SH-SY5Y (cell line): ENCODE measurements at regions not wholly inside any gene's neighbourhood (a gene's known extent, or its start where the extent isn't known, plus 50 kb on each side); places are given as distances from the start of the nearest gene placed in this dataset.

ENCODE experiments used
- GATA2 ChIP-seq: IDR thresholded peaks from 2 replicates; pipeline ENCODE4 v1.6.1; 2011; ENCODE audit warnings: mild to moderate bottlenecking, low read depth, low read length
- GATA3 ChIP-seq: IDR thresholded peaks from 2 replicates; pipeline ENCODE4 v1.6.1; 2011; ENCODE audit warnings: low read depth, mild to moderate bottlenecking, low read length, moderate library complexity

DNA sequence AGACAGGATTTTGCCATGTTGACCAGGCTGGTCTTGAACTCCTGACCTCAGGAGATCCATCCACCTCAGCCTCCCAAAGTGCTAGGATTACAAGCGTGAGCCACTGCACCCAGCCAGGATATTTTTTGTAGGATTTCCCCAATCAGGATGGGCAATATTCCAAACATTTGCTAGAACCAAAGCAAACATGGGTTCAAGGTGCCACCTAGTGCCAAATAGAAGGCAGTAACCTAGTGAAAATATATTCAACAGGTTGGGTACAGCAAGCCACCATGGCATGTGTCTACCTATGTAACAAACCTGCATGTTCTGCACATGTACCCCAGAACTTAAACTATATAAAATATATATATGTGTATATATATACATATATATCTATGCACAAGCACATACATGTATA is 185.9 kb upstream of the CADM2 start:
- TF ChIP-seq GATA2 = no peak
- no peak for TF ChIP-seq GATA3
